Mucosa of gallbladder (tissue), 1 donor: ENCODE measurements at regions not wholly inside any gene's neighbourhood (a gene's known extent, or its start where the extent isn't known, plus 50 kb on each side); places are given as distances from the start of the nearest gene placed in this dataset.
"Not testable (repeated sequence)": the region's sequence is repeated elsewhere in the genome, so short reads cannot be mapped to it uniquely, and the experiment has no call there.

Experiments used
- DNase-seq: peaks from one replicate; pipeline ENCODE4 v3.0.0-alpha.2; 2020; ENCODE audit warnings: low spot score
- donor health status: DM: no; HTN: no; CAD: no.

- not testable (repeated sequence) for DNase-seq
Measured at GRCh38 chr15:20308027-20308690, 233.4 kb downstream of the GOLGA6L6 start.

DNA sequence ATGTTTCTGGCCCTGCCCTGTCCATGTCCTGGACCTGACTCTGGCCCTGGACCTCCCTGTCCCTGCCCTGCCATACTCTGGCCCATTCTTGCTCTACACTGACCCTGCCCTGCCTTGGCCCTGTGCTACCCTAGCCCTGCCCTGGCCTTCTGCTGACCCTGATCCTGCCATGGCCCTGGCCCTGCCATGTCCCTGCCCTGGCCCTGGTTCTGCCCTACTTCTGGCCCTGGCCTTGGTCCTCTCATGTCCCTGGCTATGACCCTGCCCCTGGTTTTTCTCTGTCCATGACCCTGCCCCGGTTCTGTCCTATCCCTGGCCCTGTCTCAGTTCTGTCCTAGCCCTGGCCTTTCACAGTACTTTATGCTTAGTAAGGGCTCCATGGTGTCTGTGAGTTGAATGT lies 234.5 kb downstream of the GOLGA6L6 start:
- not testable (repeated sequence) for DNase-seq

GRCh38 chr15:20306497-20307106 lies 235.0 kb downstream of the GOLGA6L6 start:
- not testable (repeated sequence) for DNase-seq

DNA sequence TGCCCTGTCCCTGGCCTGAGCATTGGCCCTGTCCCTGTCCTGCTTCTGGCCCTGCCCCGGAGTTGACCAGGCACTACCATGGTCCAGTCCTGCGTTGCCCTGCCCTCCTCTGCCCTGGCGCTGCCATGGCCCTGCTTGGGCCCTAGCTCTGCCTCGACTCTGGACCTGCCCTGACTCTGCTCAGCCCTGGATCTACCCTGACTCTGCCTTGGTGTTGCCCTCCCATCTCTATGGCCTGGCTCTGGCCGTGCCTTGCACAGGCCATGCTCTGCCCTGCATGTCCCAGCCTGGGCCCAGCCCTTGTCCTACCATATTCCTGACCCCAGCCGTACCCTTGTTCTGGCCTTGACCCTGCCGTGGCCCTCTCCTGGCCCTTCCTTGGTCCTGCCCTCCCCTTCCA lies 235.7 kb downstream of the GOLGA6L6 start:
- DNase-seq: not testable (repeated sequence)

- DNase-seq: not testable (repeated sequence)
Measured at GRCh38 chr15:20305015-20305465, 236.6 kb downstream of the GOLGA6L6 start.

GRCh38 chr15:20304282-20305014 lies 237.2 kb downstream of the GOLGA6L6 start:
- not testable (repeated sequence) for DNase-seq

DNA sequence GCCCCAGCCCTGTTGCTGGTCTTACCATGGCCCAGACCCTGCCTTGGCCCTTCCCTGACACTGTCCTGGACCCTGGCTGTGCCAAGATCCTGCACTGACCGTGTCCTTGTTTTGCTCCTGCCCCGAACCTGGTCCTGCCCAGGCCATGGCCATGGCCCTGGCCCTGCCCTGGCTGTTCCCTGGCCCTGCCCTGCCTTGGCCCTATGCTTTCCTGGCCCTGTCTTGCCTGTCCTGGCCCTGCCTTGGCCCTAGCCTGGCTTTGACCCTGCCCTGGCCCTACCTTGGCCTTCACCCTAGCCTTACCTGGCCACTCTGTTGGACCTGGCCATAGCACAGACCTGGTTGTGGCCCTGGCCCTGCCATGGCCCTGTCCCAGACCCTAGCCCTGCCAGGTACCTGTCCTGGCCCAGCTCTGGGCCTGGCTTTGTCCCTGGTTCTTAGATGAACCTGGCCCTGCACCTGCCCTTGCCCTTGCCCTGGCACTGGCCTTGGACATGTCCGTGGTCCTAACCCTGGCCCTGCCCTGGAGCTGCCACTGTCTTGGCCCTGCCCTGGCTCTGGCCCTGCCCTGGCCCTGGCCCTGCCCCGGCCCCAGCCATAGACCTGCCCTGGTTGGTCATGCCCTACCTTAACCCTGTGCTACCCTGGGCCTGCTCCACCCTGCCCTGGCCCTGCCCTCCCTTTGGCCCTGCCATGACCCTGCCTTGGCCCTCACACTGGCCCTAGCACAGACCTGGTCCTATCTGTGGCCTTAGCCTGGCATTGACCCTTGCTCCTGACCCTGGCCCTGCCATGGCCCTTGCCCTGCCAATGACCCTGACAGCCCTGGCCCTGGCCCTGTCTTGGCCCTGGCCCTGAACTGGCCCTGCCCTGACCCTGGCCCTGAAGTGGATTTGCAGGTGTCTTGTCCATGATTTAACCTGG lies 238.1 kb downstream of the GOLGA6L6 start:
- not testable (repeated sequence) for DNase-seq

DNA sequence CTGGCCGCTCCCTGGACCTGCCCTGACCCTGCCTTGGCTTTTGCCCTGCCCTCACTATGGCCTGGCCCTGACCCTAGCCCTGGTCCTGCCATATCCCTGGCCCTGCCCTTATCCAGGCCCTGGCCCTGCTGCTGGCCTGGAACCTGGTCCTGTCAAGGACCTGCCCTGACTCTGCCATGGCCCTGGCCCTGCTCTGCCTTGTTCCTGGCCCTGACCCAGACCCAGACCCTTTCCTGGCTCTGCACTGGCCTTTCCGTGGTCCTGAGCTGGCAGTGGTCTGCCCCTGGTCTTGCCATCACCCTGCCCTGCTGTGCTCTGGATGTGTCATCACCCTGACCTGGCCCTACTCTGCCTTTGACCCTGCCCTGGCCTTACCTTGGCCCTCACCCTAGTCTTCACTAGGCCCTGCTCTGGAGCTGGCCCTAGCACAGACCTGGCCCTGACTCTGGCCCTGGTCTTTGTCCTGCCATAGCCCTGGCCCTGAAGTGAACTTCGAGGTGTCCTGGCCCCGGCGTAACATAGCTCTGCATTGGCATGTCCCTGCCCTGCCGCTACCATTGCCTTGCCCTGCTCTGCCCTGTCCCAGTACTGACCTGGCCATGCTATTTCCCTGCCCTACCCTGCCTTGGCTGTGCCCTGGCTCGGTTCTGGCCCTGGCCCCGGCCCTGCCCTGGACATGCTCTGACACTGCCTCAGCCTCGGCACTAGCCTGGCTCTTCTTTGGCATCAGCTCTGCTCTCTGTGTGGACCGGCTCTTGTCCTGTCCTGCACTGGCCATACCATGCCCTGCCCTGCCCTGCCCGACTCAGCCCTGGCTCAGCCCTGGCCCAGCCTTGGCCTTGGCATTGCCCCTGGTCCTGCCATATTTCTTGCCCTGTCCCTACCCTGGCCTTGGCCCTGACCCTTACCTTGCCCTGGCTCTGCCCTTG lies 239.2 kb downstream of the GOLGA6L6 start:
- DNase-seq: not testable (repeated sequence)

GRCh38 chr15:20301471-20302081 lies 240.0 kb downstream of the GOLGA6L6 start:
- DNase-seq: not testable (repeated sequence)

DNA sequence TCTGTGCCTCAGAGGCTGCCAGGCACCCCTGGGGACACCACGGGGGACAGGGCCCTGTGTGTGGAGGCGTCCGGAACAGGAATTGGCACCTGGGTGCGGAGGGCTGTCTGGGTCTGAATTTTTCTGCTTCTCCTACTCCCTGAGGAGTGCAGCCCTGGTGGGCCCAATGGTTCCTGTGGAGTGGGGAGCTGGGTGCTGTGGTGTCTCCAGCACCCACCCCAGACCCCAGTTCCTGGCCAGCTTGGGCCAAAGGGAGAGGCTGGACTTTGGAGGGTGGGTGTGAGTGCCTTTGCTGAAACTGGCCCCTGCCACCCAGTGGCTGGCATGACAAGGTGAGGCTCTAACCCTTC lies 240.6 kb downstream of the GOLGA6L6 start:
- not testable (repeated sequence) for DNase-seq

DNA sequence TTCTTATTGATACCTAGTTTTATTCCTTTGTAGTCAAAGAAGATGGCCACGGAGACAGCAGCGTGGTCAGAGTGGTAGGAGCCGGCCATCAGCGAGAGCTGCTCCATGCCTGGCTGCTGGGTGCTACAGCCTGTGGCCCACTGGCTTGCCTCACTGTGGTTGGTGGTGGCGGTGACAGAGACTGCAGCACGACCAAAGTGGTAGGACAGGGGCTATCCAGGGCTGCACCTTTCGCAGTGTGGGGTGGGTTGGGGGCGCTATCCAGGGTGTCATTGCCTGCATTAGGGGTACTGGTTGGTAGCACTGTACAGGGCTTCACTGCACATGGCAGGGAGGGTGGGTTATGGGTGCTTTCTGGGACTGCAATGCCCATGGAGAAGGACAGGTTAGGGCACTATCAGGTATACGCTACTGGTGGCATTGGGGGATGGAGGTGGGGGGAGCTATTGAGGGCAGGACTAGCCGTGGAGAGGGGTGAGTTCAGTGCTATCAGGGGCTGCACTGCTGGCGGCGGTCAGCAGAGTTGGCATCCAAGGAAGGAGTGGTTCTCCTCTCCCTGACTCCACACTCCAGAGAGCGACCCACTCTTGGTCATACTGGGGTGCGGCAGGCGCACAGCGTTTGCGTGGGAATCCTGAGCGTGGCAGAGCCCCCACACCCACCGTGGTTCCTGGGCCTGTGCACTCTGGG lies 241.1 kb downstream of the GOLGA6L6 start:
- not testable (repeated sequence) for DNase-seq

- DNase-seq: not testable (repeated sequence)
Measured at GRCh38 chr15:20297603-20298123, 243.9 kb downstream of the GOLGA6L6 start.

DNA sequence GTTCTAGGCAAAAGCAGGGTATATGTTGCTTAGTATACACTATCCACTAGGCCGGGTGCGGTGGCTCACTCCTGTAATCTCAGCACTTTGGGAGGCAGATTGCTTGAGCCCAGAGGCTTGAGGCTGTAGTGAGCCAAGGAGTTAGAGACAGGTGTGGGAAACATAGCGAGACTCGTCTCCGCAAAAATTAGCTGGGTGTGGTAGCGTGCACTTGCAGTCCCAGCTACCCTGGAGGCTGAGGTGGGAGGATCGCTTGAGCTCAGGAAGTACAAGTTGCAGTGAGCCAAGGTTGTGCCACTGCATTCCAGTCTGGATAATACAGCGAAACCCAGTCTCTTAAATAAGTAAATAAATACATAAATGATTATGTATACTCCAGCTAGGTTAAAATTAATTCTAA lies 245.3 kb downstream of the GOLGA6L6 start:
- DNase-seq: not testable (repeated sequence)

- no peak for DNase-seq
Measured at GRCh38 chr15:20295238-20295811, 246.3 kb downstream of the GOLGA6L6 start.

DNA sequence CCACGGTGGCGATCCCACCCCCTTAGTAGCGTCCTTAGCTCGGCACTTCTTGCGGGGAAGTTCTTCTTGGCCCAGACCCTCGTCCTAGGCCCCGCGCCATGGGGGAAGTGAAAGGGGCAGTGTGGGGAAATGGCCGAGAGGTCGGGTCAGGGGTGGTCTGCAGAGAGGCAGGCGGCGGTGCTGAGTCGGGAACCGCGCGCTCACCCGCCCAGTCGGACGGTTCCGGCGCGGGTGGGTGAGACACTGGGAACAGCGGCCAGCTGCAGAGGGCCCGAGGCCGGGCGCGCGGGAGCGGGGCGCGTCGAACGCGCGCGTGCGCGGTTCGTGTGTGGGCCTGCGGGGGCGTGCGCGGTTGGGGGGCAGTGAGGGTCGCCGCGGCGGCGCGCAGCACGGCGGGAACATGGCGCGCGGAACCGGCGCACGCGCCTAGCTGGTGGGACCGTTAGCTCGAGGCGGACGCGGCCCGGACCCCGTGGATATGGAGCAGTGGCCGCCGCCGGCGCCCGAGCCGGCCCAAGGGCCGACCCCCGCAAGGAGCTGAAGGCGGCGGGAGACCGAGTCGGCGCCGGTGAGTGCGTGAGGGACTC lies 246.9 kb downstream of the GOLGA6L6 start:
- no peak for DNase-seq

DNA sequence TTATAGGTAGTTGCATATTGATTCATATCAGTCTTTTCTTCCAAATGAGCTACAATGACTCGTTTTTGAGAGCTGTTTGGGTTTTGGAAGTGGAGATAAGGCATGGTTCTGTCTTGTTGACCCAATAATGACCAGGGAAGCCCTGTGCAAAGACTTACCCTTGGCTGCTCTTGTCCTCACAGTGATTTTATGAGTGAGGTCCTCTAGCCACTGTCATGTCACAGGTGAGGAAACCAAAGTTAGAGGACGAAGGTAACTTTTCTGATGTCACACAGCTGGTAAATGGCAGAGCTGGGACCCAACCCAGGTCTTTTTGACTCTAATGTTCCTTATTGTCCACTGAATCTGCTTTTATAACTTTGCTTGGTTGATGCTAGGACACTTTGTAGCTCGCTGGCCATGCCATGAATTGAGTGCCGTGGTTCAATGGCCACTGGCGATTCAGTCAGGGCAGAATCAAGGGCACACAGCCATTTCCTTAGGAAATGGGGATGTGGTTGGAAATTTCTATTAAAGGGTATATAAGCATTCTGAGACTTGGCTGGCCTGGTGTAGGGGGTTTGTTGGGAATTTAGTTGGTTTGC lies 249.1 kb downstream of the GOLGA6L6 start:
- DNase-seq: not testable (repeated sequence)

- DNase-seq: not testable (repeated sequence)
Measured at GRCh38 chr15:20291616-20292015, 250.0 kb downstream of the GOLGA6L6 start.

DNA sequence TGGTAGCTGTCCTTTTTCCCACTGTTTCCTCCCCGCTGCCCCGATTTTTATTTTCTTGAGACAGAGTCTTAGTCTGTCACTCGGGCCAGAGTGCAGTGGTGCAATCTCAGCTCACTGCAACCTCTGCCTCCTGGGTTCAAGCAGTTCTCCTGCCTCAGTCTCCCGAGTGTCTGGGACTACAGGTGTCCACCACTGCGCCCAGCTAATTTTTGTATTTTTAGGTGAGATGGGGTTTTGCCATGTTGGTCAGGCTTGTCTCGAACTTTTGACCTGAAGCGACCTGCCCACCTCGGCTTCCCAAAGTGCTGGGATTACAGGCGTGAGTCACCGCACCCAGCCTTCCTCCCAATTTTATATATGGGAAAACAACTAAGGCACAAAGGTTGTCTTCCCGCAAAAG lies 251.0 kb downstream of the GOLGA6L6 start:
- not testable (repeated sequence) for DNase-seq
